HG03354 (cell line): ENCODE measurements at regions not wholly inside any gene's neighbourhood (a gene's known extent, or its start where the extent isn't known, plus 50 kb on each side); places are given as distances from the start of the nearest gene placed in this dataset.
"Not testable (repeated sequence)": the region's sequence is repeated elsewhere in the genome, so short reads cannot be mapped to it uniquely, and the experiment has no call there.

ENCODE experiments used
- ATAC-seq: cut with Tn5 transposase; IDR thresholded peaks from one replicate; pipeline ENCODE4 v1.9.1; 2021; ENCODE audit warnings: mild to moderate bottlenecking; ENCODE audit not compliant: unreplicated experiment, poor library complexity, severe bottlenecking

DNA sequence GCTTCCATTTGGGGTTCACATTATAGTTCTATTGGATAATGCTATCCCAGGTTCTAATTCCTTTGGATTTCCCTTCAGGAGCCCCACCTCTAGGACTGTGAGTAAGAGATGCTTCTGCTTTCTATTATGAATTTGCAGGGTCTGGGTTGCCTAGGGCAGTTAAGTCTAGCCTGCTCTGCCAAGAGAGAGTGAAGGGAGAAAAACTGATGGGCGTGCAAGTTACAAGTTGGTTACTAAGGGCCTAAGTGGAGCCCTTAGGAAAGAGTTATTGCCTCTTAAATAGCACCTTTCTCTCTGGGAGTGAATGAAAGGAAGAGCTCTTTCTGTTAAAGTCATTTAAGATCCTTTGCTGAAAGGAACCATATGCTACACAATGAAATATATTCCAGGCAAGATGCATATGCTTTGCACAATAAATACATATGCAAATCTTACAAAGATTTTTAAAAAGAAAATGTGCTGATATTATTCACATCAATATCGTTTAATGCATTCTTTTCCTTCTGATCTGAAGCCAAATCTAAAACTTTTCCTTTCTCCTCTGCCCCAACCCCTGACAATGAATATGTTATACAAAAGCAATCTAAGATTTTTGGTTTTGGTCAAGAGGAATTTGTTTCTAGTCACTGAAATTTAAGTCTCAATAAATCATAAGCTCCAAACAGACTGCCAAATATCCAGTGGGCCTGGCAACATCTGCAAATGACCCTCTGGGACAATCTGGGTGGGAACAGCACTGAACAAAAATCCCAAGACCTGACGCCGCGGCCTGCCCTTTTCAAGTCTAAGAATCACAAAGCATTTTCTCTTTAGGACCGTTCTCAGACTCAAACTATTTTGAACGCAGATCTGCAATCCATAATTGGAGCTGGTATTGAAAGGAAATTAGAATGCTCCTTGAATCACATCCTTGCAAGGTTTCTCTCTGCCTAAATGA is 586.7 kb downstream of the ETNK1 start:
- ATAC-seq, result no peak

- no peak for ATAC-seq
Measured at GRCh38 chr12:23217158-23217557, 592.2 kb downstream of the ETNK1 start.

- ATAC-seq, result no peak
Measured at GRCh38 chr12:23217667-23218066, 592.7 kb downstream of the ETNK1 start.

GRCh38 chr12:23221066-23221465 is 596.1 kb downstream of the ETNK1 start:
- no peak for ATAC-seq

DNA sequence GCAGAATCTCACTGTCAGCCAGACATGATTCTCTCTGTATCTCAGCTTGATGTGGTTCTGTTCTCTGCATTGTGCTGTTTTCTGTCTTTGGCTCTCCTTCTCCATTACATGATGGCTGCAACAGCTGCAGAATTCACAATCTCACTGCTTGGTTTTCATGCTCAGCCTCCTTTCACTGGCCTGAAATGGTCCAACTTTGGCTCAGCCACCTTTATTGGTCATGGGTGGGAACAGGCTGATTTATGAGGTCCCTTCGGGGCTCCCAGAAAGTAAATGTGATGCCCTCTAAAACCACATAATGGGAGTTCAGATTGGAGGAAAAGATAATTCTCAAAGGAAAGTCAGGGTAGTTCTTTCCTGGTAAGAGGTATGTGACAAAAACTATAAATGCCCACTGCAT is 597.0 kb downstream of the ETNK1 start:
- no peak for ATAC-seq

GRCh38 chr12:23222801-23223200 is 597.8 kb downstream of the ETNK1 start:
- ATAC-seq, result no peak

- no peak for ATAC-seq
Measured at GRCh38 chr12:23228101-23228500, 603.1 kb downstream of the ETNK1 start.

GRCh38 chr12:23230899-23231298 is 605.9 kb downstream of the ETNK1 start:
- no peak for ATAC-seq

DNA sequence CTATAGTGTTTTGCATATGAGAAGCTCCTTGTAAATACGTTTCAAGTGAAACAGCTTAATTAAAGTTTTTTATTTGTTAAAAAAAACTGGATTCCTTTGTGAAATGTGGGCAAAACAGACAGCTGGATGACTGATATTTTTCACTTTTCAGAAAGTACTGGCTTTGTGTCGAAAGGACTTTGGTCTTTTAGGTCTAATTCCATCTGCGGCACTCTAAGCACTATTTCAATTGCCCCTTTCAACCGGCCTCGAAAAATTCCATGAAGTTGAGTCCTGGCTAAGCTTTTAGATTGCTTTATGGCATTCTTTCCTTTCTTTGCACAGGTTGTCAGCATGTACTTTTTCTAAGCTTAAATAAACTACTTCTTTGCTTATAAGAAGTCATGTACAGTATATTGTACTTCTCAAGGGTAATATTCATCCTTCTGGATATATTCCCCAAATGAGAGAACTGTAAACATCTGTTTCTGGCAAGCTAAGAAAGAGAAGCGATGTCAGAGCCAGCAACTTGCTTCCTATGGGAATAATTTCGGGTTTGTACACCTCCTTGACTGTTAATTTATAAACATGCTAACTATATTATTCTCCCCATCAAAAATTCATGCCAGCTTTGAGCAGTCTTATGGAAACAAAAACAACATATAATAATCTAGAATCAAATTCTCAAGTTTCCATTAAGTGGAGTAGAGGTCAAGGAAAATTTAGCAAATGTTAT is 611.3 kb downstream of the ETNK1 start:
- ATAC-seq, result no peak

GRCh38 chr12:23236811-23237210 is 611.8 kb downstream of the ETNK1 start:
- no peak for ATAC-seq

GRCh38 chr12:23238190-23238589 is 613.2 kb downstream of the ETNK1 start:
- ATAC-seq, result no peak

DNA sequence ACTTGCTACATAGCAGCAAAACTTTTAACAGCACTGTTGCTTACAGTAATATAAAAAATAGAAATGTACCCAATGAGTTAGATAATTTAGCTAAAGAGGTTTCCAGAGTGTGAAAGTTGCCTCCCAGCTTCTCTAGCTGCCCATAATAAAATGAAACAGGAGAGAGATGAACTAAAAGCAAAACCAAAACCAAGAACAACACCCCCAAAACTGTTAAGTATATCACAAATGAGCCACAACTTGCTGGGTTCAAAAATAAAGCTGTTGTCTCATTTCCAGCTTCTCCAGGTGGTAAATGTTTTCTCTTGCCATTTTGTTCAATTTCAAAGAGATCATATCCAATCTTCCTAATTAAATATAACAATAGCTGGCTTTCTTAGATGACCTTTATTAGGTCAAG is 614.0 kb downstream of the ETNK1 start:
- no peak for ATAC-seq

GRCh38 chr12:23245186-23245585 is 620.2 kb downstream of the ETNK1 start:
- ATAC-seq, result no peak

DNA sequence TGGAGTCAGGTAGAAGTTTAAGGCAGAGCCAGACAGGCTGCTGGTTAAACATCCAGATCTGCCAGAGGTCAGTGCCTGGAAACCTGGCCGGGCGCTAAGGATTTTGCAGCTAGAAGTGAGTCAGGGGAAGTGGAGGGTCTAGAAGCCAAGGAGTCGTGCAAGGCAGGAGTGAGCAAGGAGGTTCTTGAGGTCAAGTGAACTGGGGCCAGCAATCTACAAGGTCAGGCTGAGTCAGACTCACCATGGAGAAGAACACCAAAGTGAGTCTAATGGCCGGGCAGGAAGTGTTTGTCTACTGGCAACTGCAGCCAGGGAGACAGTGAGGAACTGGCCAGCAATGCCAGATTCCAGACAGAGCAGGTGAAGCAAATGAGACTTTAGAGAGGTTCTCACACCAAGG is 628.2 kb downstream of the ETNK1 start:
- ATAC-seq, result no peak

DNA sequence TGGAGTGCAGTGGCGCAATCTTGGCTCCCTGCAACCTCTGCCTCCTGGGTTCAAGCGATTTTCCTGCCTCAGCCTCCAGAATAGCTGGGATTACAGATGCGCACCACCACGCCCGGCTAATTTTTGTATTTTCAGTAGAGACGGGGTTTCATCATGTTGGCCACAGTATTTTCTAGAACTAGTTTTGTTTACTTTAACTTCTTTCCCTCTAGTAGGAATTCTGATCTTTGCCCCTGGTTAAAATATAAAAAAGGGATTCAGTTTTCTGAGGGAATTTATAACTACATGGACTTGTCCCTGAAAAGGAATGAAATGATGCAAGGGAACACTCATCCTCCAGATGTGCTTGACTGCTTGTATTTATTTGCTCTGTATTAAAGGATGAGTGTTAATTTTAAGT is 628.9 kb downstream of the ETNK1 start:
- ATAC-seq, result not testable (repeated sequence)

- ATAC-seq, result no peak
Measured at GRCh38 chr12:23259558-23259957, 634.6 kb downstream of the ETNK1 start.

DNA sequence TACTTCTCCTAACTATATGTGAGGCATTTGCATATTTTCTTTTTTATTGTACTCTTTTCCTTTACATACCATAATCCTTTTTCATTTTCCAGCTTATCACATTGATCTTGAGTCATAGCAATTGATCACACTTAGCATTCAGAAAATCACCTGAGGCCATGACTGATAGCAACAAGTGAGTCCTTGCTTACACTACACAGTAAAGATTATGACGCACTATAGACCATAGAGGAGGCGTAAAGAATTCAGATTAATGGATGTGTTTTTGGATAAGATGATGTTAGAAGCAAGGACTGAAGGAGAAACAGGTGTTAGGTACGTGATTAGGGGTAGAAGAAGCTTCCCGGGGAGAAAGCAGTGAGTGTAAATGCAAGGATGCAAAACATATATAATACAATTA is 637.7 kb downstream of the ETNK1 start:
- no peak for ATAC-seq

GRCh38 chr12:23277831-23278230 is 652.9 kb downstream of the ETNK1 start:
- no peak for ATAC-seq

DNA sequence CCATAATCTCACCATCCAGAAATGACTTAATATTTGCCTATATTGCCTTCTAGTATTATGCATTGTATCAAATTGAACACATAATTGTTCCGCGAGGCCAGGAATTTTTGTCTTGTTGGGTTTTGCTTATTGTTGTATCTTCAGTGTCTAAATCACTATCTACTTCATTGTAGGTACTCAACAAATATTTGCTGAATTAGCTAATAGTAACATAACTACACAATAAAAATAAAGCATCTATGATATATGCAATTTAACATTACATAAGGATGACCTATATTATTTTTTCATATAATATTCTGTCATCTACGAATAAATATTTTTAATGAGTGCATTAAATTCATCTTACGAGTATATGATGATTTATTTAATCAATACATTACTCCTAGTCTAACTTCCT is 656.3 kb downstream of the ETNK1 start:
- ATAC-seq, result no peak

GRCh38 chr12:23282701-23283100 is 657.7 kb downstream of the ETNK1 start:
- no peak for ATAC-seq
